GM21717 (cell line): ENCODE measurements at regions not wholly inside any gene's neighbourhood (a gene's known extent, or its start where the extent isn't known, plus 50 kb on each side); places are given as distances from the start of the nearest gene placed in this dataset.
"Not testable (repeated sequence)": the region's sequence is repeated elsewhere in the genome, so short reads cannot be mapped to it uniquely, and the experiment has no call there.

ENCODE experiments used
- ATAC-seq: cut with Tn5 transposase; IDR thresholded peaks from one replicate; pipeline ENCODE4 v1.9.1; 2021; ENCODE audit warnings: mild to moderate bottlenecking, moderate library complexity; ENCODE audit not compliant: unreplicated experiment

DNA sequence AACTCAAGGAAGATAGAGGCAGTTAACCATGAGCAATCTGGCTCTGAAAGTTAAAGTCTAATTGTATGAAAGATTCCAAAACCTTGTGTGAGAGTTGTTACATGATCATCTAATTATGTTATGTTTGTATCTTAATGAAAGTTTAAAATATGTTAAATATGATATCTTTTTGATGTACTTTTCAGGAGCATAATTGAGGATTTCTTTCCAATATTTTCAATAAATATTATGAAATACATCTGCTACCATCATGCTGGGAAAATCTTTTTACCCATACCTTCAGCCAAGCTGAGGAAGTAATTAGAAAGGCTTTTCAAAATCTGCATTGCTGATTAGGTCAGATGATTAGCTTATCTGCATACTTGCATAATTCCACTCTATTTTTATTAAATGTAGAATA is 318.4 kb downstream of the KLF12 start:
- ATAC-seq, result no peak

GRCh38 chr13:73810647-73811046 is 323.6 kb downstream of the KLF12 start:
- no peak for ATAC-seq

GRCh38 chr13:73809561-73809960 is 324.6 kb downstream of the KLF12 start:
- ATAC-seq, result no peak

- ATAC-seq, result no peak
These were observed 325.9 kb downstream of the KLF12 start for GRCh38 chr13:73808318-73808717.

GRCh38 chr13:73805326-73805958 is 328.8 kb downstream of the KLF12 start:
- not testable (repeated sequence) for ATAC-seq

DNA sequence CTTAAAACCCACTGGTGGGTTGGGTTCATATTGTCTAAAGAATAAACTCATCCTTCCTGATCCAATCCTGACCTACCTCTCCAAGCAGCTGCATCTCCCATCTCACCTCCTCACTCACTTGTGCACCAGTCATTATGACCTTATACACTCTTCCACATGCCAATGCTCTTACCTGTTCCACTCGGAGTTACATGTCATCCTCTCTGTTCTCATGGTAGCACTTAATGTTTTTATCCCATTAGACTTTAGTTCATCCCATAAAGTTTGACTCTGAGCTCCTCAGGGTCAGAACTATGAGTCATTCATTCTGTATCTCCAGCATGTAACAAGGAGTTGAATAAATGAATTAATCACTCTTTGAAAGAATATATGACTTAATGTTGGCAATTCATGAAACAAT is 330.2 kb downstream of the KLF12 start:
- no peak for ATAC-seq

DNA sequence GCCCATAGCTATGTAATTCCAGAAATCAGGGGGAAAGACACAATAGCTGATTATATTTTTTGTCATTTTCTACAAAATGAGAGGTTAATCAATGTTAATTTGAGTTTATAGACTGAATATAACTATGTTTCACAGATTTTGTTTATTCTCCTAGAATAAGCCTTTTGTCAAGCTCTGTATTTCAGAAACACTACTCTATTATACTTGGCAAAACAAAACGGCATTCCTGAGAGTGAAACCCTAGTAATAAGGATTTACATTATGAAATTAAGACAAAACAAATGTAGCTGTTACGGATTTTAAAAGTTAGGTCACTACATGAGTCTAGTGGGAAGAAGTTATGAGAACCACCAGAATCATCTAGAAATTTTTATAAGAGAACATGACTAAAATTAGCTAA is 334.2 kb downstream of the KLF12 start:
- no peak for ATAC-seq

- no peak for ATAC-seq
These were observed 339.4 kb downstream of the KLF12 start for GRCh38 chr13:73794755-73795154.

DNA sequence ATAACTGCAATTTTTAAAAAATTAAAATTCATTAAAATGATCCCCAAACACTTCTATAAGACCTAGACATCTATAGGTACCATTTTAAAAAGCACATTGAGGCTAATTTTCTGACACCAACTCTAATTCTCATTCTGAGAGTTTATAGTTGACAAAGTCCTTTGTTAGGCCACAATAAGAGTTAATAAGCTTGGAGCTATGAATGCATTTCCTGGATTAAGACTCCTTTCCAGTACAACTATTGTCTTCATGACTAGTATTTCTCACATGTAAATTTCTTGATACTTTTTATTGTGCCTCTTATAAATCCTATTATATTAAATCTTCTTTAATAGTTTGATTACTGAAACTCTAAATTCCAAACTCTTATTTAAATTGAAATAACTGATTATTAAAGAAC is 340.8 kb downstream of the KLF12 start:
- no peak for ATAC-seq

DNA sequence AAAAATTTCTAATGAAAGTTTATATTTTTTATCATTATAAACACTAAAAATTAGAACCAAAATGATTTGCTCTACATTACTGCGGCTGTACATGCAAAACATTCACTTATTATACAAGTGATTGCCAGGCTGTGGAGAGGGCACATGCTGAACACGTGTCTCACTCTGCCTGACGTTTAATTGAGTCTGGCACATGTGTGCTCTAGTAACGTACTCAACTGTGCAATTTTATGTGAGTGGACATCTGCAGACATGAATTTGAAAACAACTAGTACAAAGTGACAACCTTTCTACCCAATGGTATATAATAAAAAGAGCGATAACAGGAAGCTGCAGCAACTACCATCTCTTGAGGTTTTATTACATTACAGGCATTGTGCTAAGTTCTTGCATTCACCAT is 341.4 kb downstream of the KLF12 start:
- ATAC-seq, result no peak

GRCh38 chr13:73782450-73783449 is 351.5 kb downstream of the KLF12 start:
- ATAC-seq, result no peak

DNA sequence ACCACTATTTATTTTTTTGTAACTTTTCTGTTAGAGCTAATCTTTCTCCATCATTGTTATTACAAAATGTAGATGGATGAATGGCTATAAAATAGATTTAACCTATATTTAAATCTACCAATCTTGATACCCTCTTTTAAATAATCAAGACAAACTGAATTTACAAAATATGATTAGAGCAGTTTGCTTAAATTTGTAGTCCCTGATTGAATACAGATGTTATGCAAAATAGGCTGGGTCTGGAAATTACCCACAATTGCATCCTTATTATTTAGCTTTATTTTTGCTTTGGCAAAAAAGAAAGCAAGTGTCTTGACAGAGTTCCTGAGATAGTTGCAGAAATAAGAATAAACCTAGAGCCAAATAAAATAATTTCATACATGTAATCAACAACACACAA is 352.8 kb downstream of the KLF12 start:
- ATAC-seq, result no peak

- no peak for ATAC-seq
These were observed 354.3 kb downstream of the KLF12 start for GRCh38 chr13:73779881-73780280.

DNA sequence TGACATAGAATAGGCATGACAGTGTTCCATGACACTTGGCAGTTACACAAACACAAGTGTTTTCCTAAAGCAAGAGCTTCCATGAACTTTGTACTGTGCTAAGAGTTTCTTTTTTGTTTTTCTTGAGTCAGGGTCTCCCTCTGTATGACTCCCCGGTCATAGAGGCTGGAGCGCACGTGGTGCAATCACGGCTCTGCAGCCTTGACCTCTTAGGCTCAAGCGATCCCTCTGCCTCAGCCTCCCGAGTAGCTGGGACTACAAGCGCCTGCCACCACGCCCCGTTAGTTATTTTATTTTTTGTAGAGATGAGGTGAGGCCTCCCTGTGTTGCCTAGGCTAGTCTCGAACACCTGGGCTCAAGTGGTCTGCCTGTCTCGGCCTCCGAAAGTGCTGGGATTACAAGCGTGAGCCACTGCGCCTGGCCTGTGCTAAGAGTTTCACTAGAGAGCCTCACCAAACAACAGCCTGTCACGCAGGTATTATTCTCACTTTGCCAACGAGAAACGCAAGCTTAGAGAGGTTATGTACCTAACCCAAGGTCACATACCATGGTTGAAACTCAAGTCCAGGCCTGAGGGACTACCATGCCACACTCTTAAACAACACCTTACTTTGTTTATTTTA is 355.9 kb downstream of the KLF12 start:
- no peak for ATAC-seq

DNA sequence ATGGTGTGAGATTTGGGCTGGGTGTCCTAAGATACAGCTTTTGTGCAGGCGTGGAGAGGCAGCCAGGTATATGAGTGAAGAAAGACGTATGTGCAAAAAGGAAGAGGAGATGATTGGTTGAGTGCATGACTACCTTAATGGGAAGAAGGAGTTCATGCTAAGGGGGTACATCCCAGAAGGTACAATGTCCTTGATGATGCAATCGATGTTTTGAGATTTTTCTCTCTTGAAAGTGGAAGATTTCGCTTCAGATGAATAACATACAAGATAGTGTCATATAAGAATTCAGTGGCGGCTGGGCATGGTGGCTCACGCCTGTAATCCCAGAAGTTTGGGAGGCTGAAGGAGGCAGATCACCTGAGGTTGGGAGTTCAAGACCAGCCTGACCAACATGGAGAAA is 357.1 kb downstream of the KLF12 start:
- no peak for ATAC-seq

DNA sequence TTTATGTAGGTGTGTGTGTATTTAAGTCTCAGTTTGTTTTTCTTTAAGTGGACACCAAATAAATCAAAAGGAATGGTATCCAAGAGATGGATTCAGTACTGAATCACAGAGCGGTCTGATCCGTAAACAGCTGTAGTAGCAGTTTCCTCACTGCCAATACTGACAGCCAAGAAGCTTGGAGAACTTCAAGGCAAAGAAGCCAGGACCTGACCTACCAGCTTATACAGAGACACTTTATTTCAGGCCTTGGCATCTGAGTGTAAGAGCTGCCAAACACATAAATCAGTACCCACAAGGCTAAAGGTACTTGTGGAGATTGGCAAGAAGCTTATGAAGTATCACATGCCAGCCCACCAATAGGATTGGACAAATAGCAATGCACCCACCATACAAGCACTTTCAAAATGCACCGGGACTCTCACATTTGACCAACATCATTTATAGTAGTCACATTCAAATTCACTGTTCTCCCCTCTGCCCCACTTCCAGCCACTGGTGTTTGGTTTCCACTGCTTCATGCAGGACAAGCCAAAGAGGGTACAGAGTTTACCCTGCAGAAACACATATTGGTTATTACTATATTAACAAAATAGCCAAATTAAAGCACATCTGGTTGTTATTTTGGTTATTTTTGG is 357.9 kb downstream of the KLF12 start:
- no peak for ATAC-seq

DNA sequence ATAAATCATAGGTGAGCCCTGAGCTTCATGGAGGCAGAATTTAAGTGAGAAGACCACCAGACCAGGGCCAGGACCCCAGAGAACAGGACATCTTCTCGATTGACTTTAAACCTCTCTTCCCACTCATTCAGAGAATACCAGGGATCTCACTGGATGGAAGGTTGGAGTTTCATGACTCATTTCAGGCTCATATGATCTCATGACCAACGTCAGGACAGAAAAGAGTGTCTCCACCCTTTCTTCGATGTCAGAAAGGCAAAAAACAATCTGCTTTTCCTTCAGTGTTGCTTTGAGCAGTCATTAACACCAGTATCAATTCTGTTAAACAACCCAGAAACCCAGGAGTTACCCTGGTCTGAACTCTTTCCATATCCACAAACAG is 361.0 kb downstream of the KLF12 start:
- ATAC-seq, result no peak

- no peak for ATAC-seq
These were observed 361.6 kb downstream of the KLF12 start for GRCh38 chr13:73772449-73773167.

- no peak for ATAC-seq
These were observed 366.4 kb downstream of the KLF12 start for GRCh38 chr13:73767747-73768315.

GRCh38 chr13:73767191-73767741 is 366.9 kb downstream of the KLF12 start:
- no peak for ATAC-seq
